ENCODE measurements at regions not wholly inside any gene's neighbourhood (a gene's known extent, or its start where the extent isn't known, plus 50 kb on each side); places are given as distances from the start of the nearest gene placed in this dataset.

DNA sequence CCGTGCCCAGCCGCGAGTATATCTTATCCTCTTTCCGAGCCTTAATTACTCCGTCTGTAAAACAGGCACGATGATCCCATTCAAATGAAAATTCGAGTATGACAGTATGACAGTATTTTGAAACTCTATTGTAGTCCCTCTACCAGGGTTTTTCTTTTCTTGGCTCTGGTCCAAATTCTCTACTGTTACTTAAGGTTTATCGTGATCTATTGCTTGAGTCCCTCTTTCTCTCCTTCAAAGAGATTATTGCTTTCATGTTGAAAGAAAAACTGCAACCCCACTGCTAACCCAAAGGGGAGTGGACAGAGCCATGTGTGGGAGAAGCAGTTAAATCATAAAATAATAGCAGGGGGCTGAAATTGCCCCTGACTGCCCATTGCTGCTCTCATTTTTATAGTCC is 1156.6 kb upstream of the AUTS2 start:
- Mint-ChIP-seq H3K4me1 (no peaks in the 10 kb centered on the region), H3K27me3 (no peaks in the 10 kb centered on the region), H3K4me3 (no peak overlapping the region), H3K27ac (no peak overlapping the region), H3K9me3 (ENCODE audit: low read depth) (peaks cover 13% of the 10 kb centered on the region), H3K36me3 (no peaks in the 10 kb centered on the region)
- DNase-seq (no peak), ATAC-seq (no peak)
- CTCF ChIA-PET = no interaction called here

DNA sequence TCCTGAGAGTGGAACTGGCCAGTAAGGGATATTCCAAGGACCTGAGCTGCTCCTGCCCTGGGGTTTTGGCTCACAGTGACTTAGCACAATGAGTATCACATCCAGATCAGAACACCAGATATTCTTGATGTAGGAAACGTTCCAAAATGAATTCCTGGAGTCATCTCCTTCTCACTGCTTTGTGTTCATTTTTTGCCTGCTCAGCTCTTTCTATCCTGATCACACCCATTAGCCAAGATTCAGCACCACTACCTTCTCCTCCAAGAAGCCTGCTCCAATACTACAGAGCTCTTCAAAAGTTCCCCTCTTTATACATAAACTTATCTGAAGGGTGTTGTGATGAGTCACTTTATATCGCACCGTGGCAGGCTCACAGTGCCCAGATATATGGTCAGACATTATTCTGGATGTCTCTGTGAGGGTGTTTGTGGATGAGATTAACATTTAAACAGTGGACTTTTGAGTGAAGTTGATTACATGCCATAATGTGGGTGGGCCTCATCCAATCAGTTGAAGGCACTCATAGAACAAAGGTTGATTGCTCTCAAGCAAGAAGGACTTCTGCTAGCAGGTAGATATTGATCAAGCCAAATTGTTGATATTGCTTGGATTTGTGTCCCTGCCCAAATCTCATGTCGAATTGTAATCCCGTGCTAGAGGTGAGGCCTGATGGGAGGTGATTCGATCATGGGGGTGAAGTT is 1155.2 kb upstream of the AUTS2 start:
- no peak for DNase-seq
- no peak overlapping the region for H3K4me3 Mint-ChIP-seq
- no peaks in the 10 kb centered on the region for H3K36me3 Mint-ChIP-seq
- H3K4me1 Mint-ChIP-seq = no peaks in the 10 kb centered on the region
- H3K9me3 Mint-ChIP-seq (ENCODE audit: low read depth) = peaks cover 8% of the 10 kb centered on the region
- H3K27me3 Mint-ChIP-seq = no peaks in the 10 kb centered on the region
- ATAC-seq = no peak
- H3K27ac Mint-ChIP-seq = no peak overlapping the region
- CTCF ChIA-PET = no interaction called here

DNA sequence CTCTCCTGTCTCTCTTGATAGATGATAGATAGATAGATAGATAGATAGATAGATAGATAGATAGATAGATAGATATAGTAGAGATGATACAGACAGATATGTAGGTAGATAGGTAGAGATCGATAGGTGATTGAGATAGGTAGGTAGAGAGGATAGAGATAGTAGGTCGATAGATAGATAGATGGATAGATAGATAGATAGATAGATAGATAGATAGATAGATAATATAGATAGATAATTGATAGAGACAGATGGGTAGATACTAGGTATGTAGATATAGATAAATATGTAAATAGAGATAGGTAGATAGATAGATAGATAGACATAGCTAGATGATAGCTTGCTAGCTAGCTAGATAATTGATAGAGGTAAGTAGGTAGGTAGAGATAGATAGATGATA is 1154.2 kb upstream of the AUTS2 start:
- CTCF ChIA-PET = no interaction called here
- no peak overlapping the region for H3K27ac Mint-ChIP-seq

DNA sequence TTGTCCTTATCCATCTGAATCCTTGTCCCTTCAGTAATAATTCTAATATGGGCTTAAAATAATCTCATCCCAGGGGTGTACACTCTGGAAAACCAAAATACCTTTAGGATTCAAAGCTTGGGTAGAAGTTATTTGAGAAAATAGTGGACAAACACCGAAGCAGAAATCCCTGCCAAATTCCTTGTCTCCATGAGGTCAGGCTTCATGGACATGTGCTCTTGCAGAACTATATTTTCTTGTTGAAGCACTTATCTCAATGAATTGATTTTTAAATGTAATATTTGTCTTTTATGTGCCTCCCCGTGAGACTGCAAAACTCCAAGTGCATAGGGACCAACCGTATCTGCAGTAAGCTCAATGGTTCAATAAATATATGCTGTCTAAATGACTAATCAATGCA is 1153.3 kb upstream of the AUTS2 start:
- H3K4me3 Mint-ChIP-seq = no peak overlapping the region
- H3K4me1 Mint-ChIP-seq = no peaks in the 10 kb centered on the region
- no peaks in the 10 kb centered on the region for H3K27me3 Mint-ChIP-seq
- peaks cover 8% of the 10 kb centered on the region for H3K9me3 Mint-ChIP-seq (ENCODE audit: low read depth)
- no peak for ATAC-seq
- no peak overlapping the region for H3K27ac Mint-ChIP-seq
- no peak for DNase-seq
- H3K36me3 Mint-ChIP-seq = no peaks in the 10 kb centered on the region
- CTCF ChIA-PET = interaction anchor here (0.6 kb wide), 1 partner anchor 26 kb away, joined by 3 read pairs; no protein-coding TSS in a partner anchor

More for the DNA sequence above, 1154.2 kb upstream of the AUTS2 start:
- DNase-seq (no peak), ATAC-seq (no peak)
- Mint-ChIP-seq H3K36me3 (no peaks in the 10 kb centered on the region), H3K9me3 (ENCODE audit: low read depth) (peaks cover 8% of the 10 kb centered on the region), H3K4me3 (no peak overlapping the region), H3K27me3 (no peaks in the 10 kb centered on the region), H3K4me1 (no peaks in the 10 kb centered on the region)

DNA sequence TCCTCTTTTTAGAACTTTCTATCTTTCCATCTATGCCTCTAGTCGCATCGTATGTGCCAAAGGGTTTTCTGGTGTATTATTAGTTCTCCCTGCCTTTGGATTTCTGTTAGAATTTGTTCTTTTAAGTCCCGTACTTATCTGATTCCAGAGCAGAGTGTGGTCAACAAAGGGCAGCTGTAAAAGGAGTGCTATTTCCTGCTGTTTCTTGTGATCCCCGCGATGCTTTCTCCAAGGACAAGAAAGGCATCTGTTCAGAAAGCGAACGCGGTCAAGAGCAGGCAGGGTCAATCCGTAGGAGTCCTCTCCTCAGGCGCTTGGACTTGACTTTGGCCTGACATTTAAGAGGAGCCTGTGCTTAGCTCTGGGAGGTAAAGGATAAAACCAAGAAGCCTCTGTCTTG is 1152.1 kb upstream of the AUTS2 start:
- Mint-ChIP-seq H3K36me3 (no peaks in the 10 kb centered on the region), H3K4me3 (no peak overlapping the region), H3K27me3 (no peaks in the 10 kb centered on the region), H3K4me1 (no peaks in the 10 kb centered on the region), H3K27ac (no peak overlapping the region), H3K9me3 (ENCODE audit: low read depth) (peaks cover 8% of the 10 kb centered on the region)
- CTCF ChIA-PET = no interaction called here
- ATAC-seq (no peak), DNase-seq (no peak)

DNA sequence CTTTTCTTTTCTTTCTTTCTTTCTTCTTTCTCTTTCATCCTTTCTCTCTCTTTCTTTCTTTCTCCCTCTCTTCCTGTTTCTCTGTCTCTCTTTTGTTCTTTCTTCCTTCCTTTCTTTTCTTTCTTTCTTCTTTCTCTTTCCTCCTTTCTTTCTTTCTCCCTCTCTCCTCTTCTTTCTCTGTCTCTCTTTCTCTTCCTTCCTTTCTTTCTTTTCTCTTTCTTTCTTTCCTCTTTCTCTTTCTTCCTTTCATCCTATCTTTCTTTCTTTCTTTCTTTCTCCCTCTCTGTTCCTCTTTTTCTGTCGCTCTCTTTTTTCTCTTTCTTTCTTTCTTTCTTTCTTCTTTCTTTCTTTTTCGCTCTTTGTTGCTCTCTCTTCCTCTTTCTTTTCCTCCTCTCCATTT is 1149.2 kb upstream of the AUTS2 start:
- no peak overlapping the region for H3K27ac Mint-ChIP-seq
- H3K36me3 Mint-ChIP-seq = no peaks in the 10 kb centered on the region
- CTCF ChIA-PET = no interaction called here
- ATAC-seq (no peak), DNase-seq (no peak)
- peaks cover 8% of the 10 kb centered on the region for H3K9me3 Mint-ChIP-seq (ENCODE audit: low read depth)
- H3K27me3 Mint-ChIP-seq = no peaks in the 10 kb centered on the region
- no peak overlapping the region for H3K4me3 Mint-ChIP-seq
- H3K4me1 Mint-ChIP-seq = no peaks in the 10 kb centered on the region

DNA sequence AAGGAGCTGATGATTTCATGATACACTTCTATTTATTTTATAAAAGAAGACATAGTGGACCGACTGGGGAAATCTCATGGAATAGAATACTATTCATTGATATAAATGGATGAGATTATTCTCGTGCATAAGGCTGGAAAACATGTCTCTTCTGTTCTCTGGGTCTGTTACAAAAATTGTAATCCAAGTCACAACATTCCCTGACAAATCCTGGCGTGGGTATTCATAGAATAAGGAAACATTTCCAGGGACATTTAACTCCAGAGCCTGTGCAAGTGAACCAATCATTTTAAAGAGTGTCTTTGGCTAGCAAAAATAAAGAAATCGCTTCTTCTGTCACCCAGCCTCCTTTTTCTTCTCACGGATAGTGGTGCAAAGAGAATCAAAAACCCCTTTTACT is 1148.5 kb upstream of the AUTS2 start:
- DNase-seq (no peak), ATAC-seq (no peak)
- peaks cover 11% of the 10 kb centered on the region for H3K9me3 Mint-ChIP-seq (ENCODE audit: low read depth)
- H3K4me3 Mint-ChIP-seq = no peak overlapping the region
- H3K4me1 Mint-ChIP-seq = no peaks in the 10 kb centered on the region
- no peaks in the 10 kb centered on the region for H3K27me3 Mint-ChIP-seq
- no peak overlapping the region for H3K27ac Mint-ChIP-seq
- CTCF ChIA-PET = no interaction called here
- no peaks in the 10 kb centered on the region for H3K36me3 Mint-ChIP-seq

DNA sequence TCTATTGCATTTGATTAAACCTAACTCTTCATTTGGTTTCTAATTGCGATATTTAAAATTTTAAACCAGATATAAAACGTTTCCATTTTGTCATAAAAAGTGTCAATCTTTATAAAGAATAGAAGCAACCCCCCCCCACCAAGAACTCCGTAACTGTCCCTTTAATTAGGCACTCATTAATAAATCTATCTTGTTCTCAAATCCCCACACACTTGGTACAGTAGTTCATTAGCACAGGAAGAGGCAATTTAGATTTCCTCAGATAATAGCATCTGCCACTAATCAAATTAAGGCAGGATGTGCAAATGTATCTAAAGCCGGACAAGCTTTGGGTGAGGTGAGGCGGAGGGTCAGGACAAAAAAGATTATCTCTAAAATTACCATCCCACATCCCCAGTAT is 1143.3 kb upstream of the AUTS2 start:
- H3K4me1 Mint-ChIP-seq = no peaks in the 10 kb centered on the region
- DNase-seq (no peak), ATAC-seq (no peak)
- no peak overlapping the region for H3K27ac Mint-ChIP-seq
- CTCF ChIA-PET = no interaction called here
- H3K36me3 Mint-ChIP-seq = no peaks in the 10 kb centered on the region
- no peak overlapping the region for H3K4me3 Mint-ChIP-seq
- no peaks in the 10 kb centered on the region for H3K27me3 Mint-ChIP-seq
- peaks cover 28% of the 10 kb centered on the region for H3K9me3 Mint-ChIP-seq (ENCODE audit: low read depth)

DNA sequence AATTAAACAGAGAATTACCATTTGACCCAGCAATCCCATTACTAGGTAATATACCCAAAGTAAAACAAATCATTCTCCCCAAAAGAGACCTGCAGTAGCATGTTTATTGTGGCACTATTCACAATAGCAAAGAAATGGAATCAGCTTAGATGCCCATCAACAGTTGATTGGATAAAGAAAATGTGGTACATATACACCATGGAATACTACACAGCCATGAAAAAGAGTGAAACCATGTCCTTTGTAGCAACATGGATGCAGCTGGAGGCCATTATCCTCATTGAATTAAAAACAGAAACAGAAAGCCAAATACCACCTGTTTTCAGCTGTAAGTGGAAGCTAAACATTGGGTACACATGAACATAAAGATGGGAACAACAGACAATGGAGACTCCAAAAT is 1141.8 kb upstream of the AUTS2 start:
- Mint-ChIP-seq H3K27me3 (no peaks in the 10 kb centered on the region), H3K36me3 (no peaks in the 10 kb centered on the region), H3K4me3 (no peak overlapping the region), H3K4me1 (no peaks in the 10 kb centered on the region), H3K9me3 (ENCODE audit: low read depth) (peaks cover 31% of the 10 kb centered on the region), H3K27ac (no peak overlapping the region)
- CTCF ChIA-PET = no interaction called here
- DNase-seq = no peak
- ATAC-seq = no peak

DNA sequence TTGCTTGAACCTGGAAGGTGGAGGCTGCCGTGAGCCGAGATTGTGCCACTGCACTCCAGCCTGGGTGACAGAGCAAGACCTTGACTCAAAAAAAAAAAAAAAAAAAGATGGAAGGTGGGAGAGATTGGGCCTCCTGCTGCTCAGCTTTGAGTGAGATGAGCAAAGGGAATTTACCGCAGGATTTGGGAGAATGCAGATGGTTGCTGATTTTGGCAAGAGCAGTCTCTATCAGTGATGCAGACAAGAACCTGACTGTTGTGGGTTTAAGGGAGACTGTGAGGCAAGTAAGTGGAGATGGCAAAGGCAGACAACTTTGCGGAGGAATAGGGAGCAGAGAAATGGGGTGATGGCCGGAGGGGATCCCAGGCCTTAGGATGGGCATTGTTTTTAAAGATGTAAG is 1140.8 kb upstream of the AUTS2 start:
- no peak for DNase-seq
- Mint-ChIP-seq H3K27me3 (no peaks in the 10 kb centered on the region), H3K9me3 (ENCODE audit: low read depth) (peaks cover 29% of the 10 kb centered on the region), H3K4me3 (no peak overlapping the region), H3K27ac (no peak overlapping the region), H3K36me3 (no peaks in the 10 kb centered on the region), H3K4me1 (no peaks in the 10 kb centered on the region)
- CTCF ChIA-PET = no interaction called here
- ATAC-seq = no peak

DNA sequence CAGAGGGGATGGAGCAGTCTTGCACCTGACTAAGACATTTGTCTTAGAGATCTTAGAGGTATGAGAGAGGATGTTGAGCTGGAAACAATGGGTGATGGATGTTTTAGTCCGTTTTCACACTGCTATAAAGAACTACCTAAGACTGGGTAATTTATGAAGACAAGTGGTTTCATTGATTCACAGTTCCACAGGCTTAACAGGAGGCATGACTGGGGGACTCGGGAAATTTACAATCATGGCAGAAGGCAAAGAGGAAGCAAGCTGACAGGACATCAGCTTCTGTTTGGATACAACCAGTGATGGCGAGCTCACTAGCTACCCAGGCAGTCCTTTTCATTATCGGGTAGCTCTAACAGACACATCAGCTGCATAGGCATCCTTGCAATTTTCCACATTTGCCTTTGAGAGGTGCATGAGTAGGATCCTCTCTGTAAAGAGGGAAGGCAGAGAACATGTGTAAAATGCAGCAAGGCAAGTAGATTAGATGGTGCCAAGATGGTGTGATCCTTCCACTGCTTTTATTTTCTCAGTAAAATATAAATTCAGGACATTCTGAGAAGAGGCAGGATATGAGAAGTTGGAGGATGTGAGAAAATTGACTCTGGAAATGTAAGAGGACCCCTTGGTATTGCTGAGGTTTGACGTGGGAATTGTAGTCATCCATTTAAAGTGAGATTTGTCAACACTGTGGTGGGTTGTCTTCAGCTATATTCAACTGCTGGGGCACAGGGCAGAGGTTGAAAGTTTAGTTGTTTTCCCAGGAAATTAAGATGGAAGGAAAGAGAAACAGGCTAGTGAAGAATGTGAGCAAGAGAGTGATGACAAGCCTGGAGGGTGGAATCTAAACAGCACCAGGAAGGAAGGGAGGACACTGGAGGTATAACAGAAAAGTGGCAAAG is 1140.0 kb upstream of the AUTS2 start:
- CTCF ChIA-PET = no interaction called here
- H3K27ac Mint-ChIP-seq = no peak overlapping the region
- DNase-seq (no peak), ATAC-seq (no peak)
- H3K27me3 Mint-ChIP-seq = no peaks in the 10 kb centered on the region
- H3K4me3 Mint-ChIP-seq = no peak overlapping the region
- peaks cover 27% of the 10 kb centered on the region for H3K9me3 Mint-ChIP-seq (ENCODE audit: low read depth)
- no peaks in the 10 kb centered on the region for H3K4me1 Mint-ChIP-seq
- no peaks in the 10 kb centered on the region for H3K36me3 Mint-ChIP-seq

DNA sequence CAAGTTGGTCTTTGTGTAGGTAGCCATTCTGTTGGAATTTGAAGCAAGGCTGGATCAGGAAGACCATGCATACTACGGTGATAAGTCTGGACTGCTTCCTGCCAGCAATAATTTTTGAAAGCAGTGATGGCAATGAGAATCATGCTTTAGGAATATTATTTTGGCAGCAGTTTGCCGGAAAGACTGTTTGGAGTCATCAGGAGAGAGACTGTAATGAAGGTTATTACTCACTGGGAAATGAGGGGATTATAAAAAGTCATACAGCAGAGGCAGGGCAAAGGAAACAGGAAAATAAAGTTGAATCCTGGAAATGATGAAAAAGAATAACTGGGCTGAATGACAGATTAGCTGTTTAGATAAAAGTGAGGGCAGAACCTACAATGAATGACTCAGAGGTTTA is 1136.8 kb upstream of the AUTS2 start:
- H3K4me3 Mint-ChIP-seq = no peak overlapping the region
- CTCF ChIA-PET = no interaction called here
- ATAC-seq (no peak), DNase-seq (no peak)
- no peaks in the 10 kb centered on the region for H3K27me3 Mint-ChIP-seq
- no peaks in the 10 kb centered on the region for H3K4me1 Mint-ChIP-seq
- peaks cover 27% of the 10 kb centered on the region for H3K9me3 Mint-ChIP-seq (ENCODE audit: low read depth)
- no peak overlapping the region for H3K27ac Mint-ChIP-seq
- no peaks in the 10 kb centered on the region for H3K36me3 Mint-ChIP-seq

DNA sequence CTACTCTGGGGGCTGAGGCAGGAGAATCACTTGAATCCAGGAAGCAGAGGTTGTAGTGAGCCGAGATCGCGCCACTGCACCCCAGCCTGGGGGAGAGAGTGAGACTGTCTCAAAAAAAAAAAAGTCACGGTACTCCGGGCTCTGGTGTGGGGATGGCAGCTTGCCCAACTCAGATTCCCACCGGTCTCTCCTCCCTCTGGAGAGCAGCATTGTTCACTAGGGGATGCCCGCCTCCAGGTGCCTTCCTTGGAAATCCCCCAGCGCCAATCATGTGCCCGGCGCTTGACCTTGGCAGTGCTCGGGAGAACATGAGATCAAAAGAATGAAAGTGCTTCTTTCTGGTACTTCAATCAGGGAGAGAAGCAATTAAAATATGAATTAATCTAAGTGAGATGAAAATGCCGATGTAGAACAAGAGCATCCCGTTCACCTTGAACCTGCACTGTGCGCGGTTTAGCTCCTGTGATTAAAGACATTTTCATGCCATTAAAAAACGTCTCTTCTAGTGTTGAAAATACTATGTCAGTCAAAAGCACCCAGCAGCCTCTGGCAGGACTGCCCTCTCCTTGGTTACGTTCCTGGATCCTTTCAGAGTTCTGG is 1127.3 kb upstream of the AUTS2 start:
- Mint-ChIP-seq H3K27ac (no peak overlapping the region), H3K27me3 (no peaks in the 10 kb centered on the region), H3K4me3 (no peak overlapping the region), H3K36me3 (no peaks in the 10 kb centered on the region), H3K4me1 (no peaks in the 10 kb centered on the region), H3K9me3 (ENCODE audit: low read depth) (peaks cover 15% of the 10 kb centered on the region)
- ATAC-seq (no peak), DNase-seq (no peak)
- CTCF ChIA-PET = interaction anchor here (0.6 kb wide), 1 partner anchor 26 kb away, joined by 3 read pairs; no protein-coding TSS in a partner anchor

DNA sequence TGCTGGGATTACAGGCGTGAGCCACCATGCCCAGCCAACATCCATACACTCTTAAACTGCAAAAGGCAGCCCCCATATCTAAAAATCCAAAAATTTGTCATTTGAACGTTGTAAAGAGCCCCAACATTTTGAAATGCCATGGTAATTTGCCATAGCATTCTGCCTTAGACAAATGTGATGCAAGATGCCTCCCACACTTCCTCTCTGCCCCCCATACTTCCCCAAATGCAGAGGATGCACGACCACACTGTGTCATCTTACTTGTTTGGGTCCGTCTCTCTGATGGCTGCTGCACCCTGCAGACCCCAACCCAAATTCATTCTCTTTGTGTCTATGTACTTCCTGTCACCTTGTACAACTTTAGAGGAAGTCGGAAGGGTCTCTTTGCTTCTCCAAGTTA is 1125.6 kb upstream of the AUTS2 start:
- Mint-ChIP-seq H3K9me3 (ENCODE audit: low read depth) (peaks cover 10% of the 10 kb centered on the region), H3K27ac (no peak overlapping the region), H3K4me3 (no peak overlapping the region), H3K4me1 (no peaks in the 10 kb centered on the region), H3K36me3 (no peaks in the 10 kb centered on the region), H3K27me3 (no peaks in the 10 kb centered on the region)
- CTCF ChIA-PET = no interaction called here
- DNase-seq (no peak), ATAC-seq (no peak)
